ENCODE measurements at regions not wholly inside any gene's neighbourhood (a gene's known extent, or its start where the extent isn't known, plus 50 kb on each side); places are given as distances from the start of the nearest gene placed in this dataset.

DNA sequence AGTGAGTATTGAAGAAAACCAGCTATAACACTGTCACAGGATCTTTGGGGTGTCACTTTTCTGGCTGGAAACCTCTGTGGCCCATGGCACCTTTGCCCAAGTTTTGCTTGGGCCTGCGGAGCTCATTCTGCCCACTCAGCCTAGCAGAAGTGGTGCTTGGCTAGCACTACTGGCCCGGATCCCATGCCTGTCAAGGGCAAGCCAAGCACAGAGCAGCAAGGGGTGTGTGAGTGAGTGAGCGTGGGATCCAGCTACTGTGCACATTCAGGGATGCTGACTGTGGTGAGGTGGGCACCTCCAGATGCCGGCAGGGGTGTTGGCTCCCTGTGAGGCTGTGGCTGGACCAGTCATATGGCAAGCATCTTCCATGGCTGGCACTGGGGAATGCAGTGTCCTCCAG, 55.4 kb upstream of the RASGEF1B start:
- no peak overlapping the region for H3K4me3 ChIP-seq
- no peaks in the 10 kb centered on the region for H3K27me3 ChIP-seq (replicated peaks)
- H3K4me1 ChIP-seq (replicated peaks), result no peaks in the 10 kb centered on the region
- no peak overlapping the region for H3K27ac ChIP-seq
- H3K36me3 ChIP-seq, result no peaks in the 10 kb centered on the region
- DNase-seq (ENCODE audit: low read depth in 1 of 2, low spot score in 2 of 2), result no peak
- no peaks in the 10 kb centered on the region for H3K9me3 ChIP-seq (replicated peaks)

- Histone ChIP-seq H3K27ac (no peak overlapping the region), H3K36me3 (no peaks in the 10 kb centered on the region), H3K27me3 (replicated peaks) (no peaks in the 10 kb centered on the region), H3K4me1 (replicated peaks) (no peaks in the 10 kb centered on the region), H3K9me3 (replicated peaks) (no peaks in the 10 kb centered on the region), H3K4me3 (no peak overlapping the region)
- DNase-seq (ENCODE audit: low read depth in 1 of 2, low spot score in 2 of 2), result no peak
Measured at GRCh38 chr4:81526706-81527105, 55.0 kb upstream of the RASGEF1B start.

DNA sequence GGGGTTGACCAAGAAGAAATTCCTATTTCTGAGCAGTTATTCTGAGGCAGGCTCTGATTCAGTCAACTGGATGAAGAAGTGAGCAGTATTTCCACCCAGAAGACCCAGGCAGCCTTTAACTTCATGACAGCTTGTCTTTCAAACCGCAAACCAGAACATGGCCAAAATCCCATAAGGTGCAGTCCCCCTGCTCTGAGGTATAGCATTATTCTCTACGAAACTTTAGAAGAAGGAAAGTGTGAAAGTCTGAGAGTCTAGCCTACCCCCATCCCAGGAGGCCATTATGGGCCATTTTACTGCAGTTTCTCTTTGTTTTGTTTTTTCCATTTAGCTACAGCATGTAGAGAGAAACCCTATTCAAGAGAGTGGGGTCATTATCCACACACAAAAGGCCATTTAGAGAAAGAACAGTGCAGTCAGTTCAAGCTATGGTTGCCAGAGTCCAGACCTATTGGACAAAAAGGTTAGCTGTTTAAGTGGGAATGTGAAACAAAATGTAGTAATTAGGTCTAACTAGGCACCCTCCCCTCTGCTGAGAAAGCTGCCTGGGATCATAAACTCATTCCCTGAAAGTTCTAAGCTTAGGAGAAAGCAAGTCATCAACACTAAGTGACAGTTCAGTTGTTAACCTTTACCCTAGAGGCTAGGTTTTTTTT, 52.1 kb upstream of the RASGEF1B start:
- no peak for DNase-seq (ENCODE audit: low read depth in 1 of 2, low spot score in 2 of 2)
- no peaks in the 10 kb centered on the region for H3K4me1 ChIP-seq (replicated peaks)
- H3K9me3 ChIP-seq (replicated peaks), result no peaks in the 10 kb centered on the region
- no peaks in the 10 kb centered on the region for H3K36me3 ChIP-seq
- no peak overlapping the region for H3K4me3 ChIP-seq
- H3K27me3 ChIP-seq (replicated peaks), result no peaks in the 10 kb centered on the region
- H3K27ac ChIP-seq, result no peak overlapping the region

DNA sequence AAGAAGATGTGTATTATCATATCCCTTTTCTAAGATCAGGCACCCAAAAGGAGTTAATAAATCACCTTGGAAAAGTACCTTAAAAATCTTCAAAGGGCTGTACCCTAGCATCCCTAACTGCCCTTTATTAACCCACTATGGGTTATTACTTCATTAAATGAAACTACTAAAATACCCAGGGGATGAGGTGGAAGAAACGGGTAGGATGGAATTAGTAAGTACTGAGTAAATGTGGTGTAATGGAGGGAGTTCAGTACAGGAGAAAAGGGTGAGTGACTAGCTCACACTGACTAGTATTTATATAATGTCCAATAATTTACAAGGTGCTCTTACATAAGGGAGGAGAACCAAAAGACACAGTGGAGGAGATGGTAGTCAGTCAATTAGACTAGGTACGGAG, 51.0 kb upstream of the RASGEF1B start:
- DNase-seq (ENCODE audit: low read depth in 1 of 2, low spot score in 2 of 2), result no peak
- Histone ChIP-seq H3K27me3 (replicated peaks) (no peaks in the 10 kb centered on the region), H3K4me3 (no peak overlapping the region), H3K9me3 (replicated peaks) (no peaks in the 10 kb centered on the region), H3K4me1 (replicated peaks) (no peaks in the 10 kb centered on the region), H3K36me3 (no peaks in the 10 kb centered on the region), H3K27ac (no peak overlapping the region)

DNA sequence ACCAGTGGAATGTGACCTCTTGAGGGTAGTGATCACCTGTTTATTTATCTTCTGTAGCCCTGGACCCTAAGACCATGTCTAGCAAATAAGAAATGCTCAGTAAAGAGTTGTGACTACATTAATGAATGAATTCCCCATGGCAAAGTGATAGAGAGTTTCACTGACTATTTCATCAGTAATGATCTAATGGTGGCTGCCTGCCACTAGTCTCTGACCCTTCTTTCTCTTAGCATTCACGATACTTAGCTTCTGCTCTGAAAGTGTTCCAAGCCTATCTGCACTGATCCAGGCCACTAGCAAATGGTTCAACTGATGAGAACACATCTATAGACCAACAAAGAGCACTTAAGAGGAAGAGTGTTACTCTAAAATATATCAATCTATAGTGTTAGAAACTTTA, 50.0 kb upstream of the RASGEF1B start:
- Histone ChIP-seq H3K9me3 (replicated peaks) (no peaks in the 10 kb centered on the region), H3K27me3 (replicated peaks) (no peaks in the 10 kb centered on the region), H3K27ac (no peak overlapping the region), H3K4me1 (replicated peaks) (no peaks in the 10 kb centered on the region), H3K36me3 (no peaks in the 10 kb centered on the region), H3K4me3 (no peak overlapping the region)
- no peak for DNase-seq (ENCODE audit: low read depth in 1 of 2, low spot score in 2 of 2)
